Liver (tissue), 8 donors: ENCODE measurements at regions not wholly inside any gene's neighbourhood (a gene's known extent, or its start where the extent isn't known, plus 50 kb on each side); places are given as distances from the start of the nearest gene placed in this dataset.

Experiments used
- DNase-seq: peaks from one replicate; pipeline ENCODE4 v3.0.0-alpha.2; 2017; ENCODE audit warnings: low spot score
- H3K27ac ChIP-seq, 2 donors: one replicate each; pipeline ENCODE4 v1.7.0; 2013; ENCODE audit warnings: inconsistent platforms in 2 of 2, low read length in 2 of 2, control low read depth in 1 of 2, low read depth in 1 of 2, mild to moderate bottlenecking in 1 of 2
- H3K27me3 ChIP-seq, 4 donors: one replicate each; pipeline versions ENCODE4 v1.6.1 to v1.7.0; 2013; ENCODE audit warnings: low read length in 3 of 4, inconsistent platforms in 1 of 4, mild to moderate bottlenecking in 1 of 4, moderate library complexity in 1 of 4; ENCODE audit not compliant: control insufficient read depth in 4 of 4, insufficient read depth in 4 of 4
- H3K36me3 ChIP-seq, 4 donors: one replicate each; pipeline versions ENCODE4 v1.6.1 to v1.7.0; 2013; ENCODE audit warnings: low read length in 3 of 4, mild to moderate bottlenecking in 3 of 4, low read depth in 1 of 4, moderate library complexity in 1 of 4; ENCODE audit not compliant: control insufficient read depth in 4 of 4, insufficient read depth in 3 of 4
- H3K4me1 ChIP-seq, 4 donors: one replicate each; pipeline versions ENCODE4 v1.6.1 to v1.7.0; 2013; ENCODE audit warnings: low read length in 3 of 4, mild to moderate bottlenecking in 3 of 4, moderate library complexity in 1 of 4; ENCODE audit not compliant: control insufficient read depth in 4 of 4, insufficient read depth in 4 of 4
- H3K4me3 ChIP-seq, 3 donors: one replicate each; pipeline versions ENCODE4 v1.6.1 to v1.7.0; 2013; ENCODE audit warnings: low read length in 3 of 3, control low read depth in 1 of 3, low read depth in 1 of 3, mild to moderate bottlenecking in 1 of 3
- H3K9ac ChIP-seq, 2 donors: one replicate each; pipeline ENCODE4 v1.7.0; 2013; ENCODE audit warnings: low read length in 2 of 2, mild to moderate bottlenecking in 2 of 2, moderate library complexity in 2 of 2, control low read depth in 1 of 2, low read depth in 1 of 2
- H3K9me3 ChIP-seq, 4 donors: one replicate each; pipeline versions ENCODE4 v1.6.1 to v1.7.0; 2013; ENCODE audit warnings: low read length in 3 of 4; ENCODE audit not compliant: control insufficient read depth in 4 of 4
- ATF3 ChIP-seq: IDR thresholded peaks from 2 replicates; pipeline ENCODE4 v1.6.1; 2016; ENCODE audit warnings: antibody characterized with exemption
- EGR1 ChIP-seq, 2 donors: IDR thresholded peaks; 2 replicates each; pipeline ENCODE4 v1.6.1; 2016 to 2018; ENCODE audit warnings: antibody characterized with exemption in 2 of 2, low read depth in 2 of 2
- FOXA1 ChIP-seq: IDR thresholded peaks from 2 replicates; pipeline ENCODE4 v1.6.1; 2016; ENCODE audit warnings: antibody characterized with exemption
- GABPA ChIP-seq, 2 donors: IDR thresholded peaks in 1 of 2; conservative IDR thresholded peaks in 1 of 2; 2 replicates each; pipeline ENCODE4 v1.6.1; 2016; ENCODE audit warnings: antibody characterized with exemption in 2 of 2, mild to moderate bottlenecking in 1 of 2, moderate library complexity in 1 of 2
- HNF4A ChIP-seq, 2 donors: conservative IDR thresholded peaks; 2 replicates each; pipeline ENCODE4 v1.6.1; 2016; ENCODE audit warnings: antibody characterized with exemption in 2 of 2, mild to moderate bottlenecking in 2 of 2
- HNF4G ChIP-seq: IDR thresholded peaks from 2 replicates; pipeline ENCODE4 v1.6.1; 2016; ENCODE audit warnings: antibody characterized with exemption
- JUND ChIP-seq, 2 donors: IDR thresholded peaks; 2 replicates each; pipeline ENCODE4 v1.6.1; 2016; ENCODE audit warnings: antibody characterized with exemption in 2 of 2
- NR2F2 ChIP-seq: IDR thresholded peaks from 2 replicates; pipeline ENCODE4 v1.6.1; 2016; ENCODE audit warnings: antibody characterized with exemption
- RAD21 ChIP-seq, 2 donors: IDR thresholded peaks; 2 replicates each; pipeline ENCODE4 v1.6.1; 2016; ENCODE audit warnings: antibody characterized with exemption in 2 of 2, mild to moderate bottlenecking in 2 of 2
- REST ChIP-seq: IDR thresholded peaks from 2 replicates; pipeline ENCODE4 v1.6.1; 2016; ENCODE audit warnings: antibody characterized with exemption, mild to moderate bottlenecking
- RXRA ChIP-seq, 2 donors: IDR thresholded peaks; 2 replicates each; pipeline ENCODE4 v1.6.1; 2017 to 2018; ENCODE audit warnings: antibody characterized with exemption in 2 of 2, mild to moderate bottlenecking in 1 of 2
- SP1 ChIP-seq: IDR thresholded peaks from 2 replicates; pipeline ENCODE4 v1.6.1; 2018; ENCODE audit warnings: antibody characterized with exemption, mild to moderate bottlenecking
- TAF1 ChIP-seq: conservative IDR thresholded peaks from 2 replicates; pipeline ENCODE4 v1.6.1; 2016; ENCODE audit warnings: antibody characterized with exemption, mild to moderate bottlenecking
- YY1 ChIP-seq: IDR thresholded peaks from 2 replicates; pipeline ENCODE4 v1.6.1; 2016; ENCODE audit warnings: antibody characterized with exemption, mild to moderate bottlenecking
- ZBTB33 ChIP-seq: IDR thresholded peaks from 2 replicates; pipeline ENCODE4 v1.6.1; 2016; ENCODE audit warnings: antibody characterized with exemption
- WGBS: extraction: QIAGEN DNeasy Blood & Tissue Kit; methylation state at CpG from one replicate; pipeline ENCODE4 v1.1.7; 2013; 5-methylcytosine and 5-hydroxymethylcytosine counted together
- TF ChIP-seq, protein P1 (sequence below): IDR thresholded peaks from 2 replicates; pipeline ENCODE4 v1.6.1; 2016; ENCODE audit warnings: antibody characterized with exemption
- TF ChIP-seq, protein P2 (sequence below): fragments of 150-350 bp; IDR thresholded peaks from 2 replicates; pipeline ENCODE4 v1.5.1; 2017; ENCODE audit warnings: improper control_type of control experiment, low read depth, low read length; ENCODE audit not compliant: missing input control
- donor health status: healthy.
- donor health status: healthy.
- donor health status: healthy.
- donor health status: healthy.
- donor health status: healthy.

DNA sequence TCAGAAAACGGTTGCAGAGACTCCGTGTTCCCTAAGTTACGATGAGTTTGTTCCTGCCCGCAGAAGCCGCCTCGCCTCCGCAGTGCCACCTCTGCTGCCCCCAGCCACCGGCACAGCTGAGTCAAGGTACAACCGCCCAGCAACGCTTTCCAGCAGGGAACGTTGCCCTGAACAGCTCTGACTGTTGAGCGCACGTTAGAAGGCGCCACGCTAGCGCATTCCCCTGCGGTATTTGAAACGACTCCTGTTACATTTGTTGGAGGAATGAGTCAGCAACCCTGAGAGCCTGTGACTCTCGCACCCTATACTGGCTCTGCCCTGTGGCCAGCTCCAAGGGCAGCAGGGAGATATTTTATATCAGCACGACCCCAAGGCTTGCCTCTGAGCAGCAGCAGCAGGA lies 302.8 kb downstream of the TEX29 start:
- 96% methylated on average over 20 of the region's 20 CpGs for WGBS
- Histone ChIP-seq H3K4me1 (peaks cover 2 to 20% (median 18%) of the 10 kb centered on the region in 4 donors), H3K9ac (no peak overlapping the region), H3K27ac (no peak overlapping the region), H3K4me3 (no peak overlapping the region), H3K36me3 (no peaks in the 10 kb centered on the region), H3K9me3 (no peaks in the 10 kb centered on the region), H3K27me3 (no peaks in the 10 kb centered on the region)
- TF ChIP-seq, protein P1, sequence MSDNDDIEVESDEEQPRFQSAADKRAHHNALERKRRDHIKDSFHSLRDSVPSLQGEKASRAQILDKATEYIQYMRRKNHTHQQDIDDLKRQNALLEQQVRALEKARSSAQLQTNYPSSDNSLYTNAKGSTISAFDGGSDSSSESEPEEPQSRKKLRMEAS = no peak
- TF ChIP-seq HNF4G (no peak), FOXA1 (no peak), TAF1 (no peak)
- DNase-seq = no peak

DNA sequence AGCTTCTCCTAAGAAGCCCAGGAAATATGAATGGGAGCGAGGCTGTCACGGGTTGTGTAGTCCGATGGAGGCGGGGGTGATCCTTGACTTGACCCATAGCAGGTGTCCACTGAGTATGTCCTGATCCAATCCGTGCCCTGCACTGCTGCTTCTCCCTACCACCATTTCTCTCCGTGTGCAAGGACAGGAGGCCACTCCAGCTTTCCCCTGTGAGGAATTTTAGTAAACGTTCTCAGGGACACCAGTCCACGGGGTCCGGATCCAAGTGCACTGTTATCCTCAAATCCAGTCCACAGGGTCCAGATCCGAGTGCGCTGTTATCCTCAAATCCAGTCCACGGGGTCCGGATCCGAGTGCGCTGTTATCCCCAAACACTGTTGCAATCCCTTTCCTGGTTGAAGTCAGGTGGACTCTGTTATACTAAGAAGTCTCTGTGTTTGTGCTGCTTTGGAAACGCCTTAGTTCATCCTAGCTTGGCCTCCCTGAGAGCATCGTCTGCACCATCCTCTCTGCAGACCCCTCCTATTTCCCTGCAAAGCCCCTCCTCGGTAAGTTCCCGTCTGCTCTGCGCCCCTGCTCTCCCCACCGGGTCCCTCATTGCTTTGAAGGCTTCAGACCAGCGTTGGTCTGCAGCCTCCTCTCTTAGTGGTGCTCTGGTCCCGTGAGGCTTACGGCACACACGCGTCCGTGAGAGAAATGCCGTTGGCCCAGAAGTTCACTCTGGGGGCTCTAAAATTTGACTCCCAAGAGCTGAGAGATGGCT lies 303.5 kb downstream of the TEX29 start:
- no peak for TF ChIP-seq SP1
- no peak for TF ChIP-seq EGR1 (IDR thresholded peaks at IDR 0.05; ENCODE audit: low read depth in 2 of 2)
- TF ChIP-seq TAF1 = no peak
- TF ChIP-seq ATF3 = no peak
- TF ChIP-seq, protein P2, sequence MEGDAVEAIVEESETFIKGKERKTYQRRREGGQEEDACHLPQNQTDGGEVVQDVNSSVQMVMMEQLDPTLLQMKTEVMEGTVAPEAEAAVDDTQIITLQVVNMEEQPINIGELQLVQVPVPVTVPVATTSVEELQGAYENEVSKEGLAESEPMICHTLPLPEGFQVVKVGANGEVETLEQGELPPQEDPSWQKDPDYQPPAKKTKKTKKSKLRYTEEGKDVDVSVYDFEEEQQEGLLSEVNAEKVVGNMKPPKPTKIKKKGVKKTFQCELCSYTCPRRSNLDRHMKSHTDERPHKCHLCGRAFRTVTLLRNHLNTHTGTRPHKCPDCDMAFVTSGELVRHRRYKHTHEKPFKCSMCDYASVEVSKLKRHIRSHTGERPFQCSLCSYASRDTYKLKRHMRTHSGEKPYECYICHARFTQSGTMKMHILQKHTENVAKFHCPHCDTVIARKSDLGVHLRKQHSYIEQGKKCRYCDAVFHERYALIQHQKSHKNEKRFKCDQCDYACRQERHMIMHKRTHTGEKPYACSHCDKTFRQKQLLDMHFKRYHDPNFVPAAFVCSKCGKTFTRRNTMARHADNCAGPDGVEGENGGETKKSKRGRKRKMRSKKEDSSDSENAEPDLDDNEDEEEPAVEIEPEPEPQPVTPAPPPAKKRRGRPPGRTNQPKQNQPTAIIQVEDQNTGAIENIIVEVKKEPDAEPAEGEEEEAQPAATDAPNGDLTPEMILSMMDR = no peak
- no peak for TF ChIP-seq YY1
- no peak for TF ChIP-seq RXRA (IDR thresholded peaks at IDR 0.05)
- no peak for TF ChIP-seq RAD21 (IDR thresholded peaks at IDR 0.05)
- TF ChIP-seq HNF4G = no peak
- no peak for TF ChIP-seq JUND (IDR thresholded peaks at IDR 0.05)
- no peak for TF ChIP-seq HNF4A (conservative IDR thresholded peaks at IDR 0.05)
- no peak for TF ChIP-seq GABPA (IDR thresholded peaks at IDR 0.05 in 1 of 2, conservative IDR thresholded peaks at IDR 0.05 in 1 of 2)
- no peak for TF ChIP-seq FOXA1
- no peak for DNase-seq
- H3K9me3 ChIP-seq = no peaks in the 10 kb centered on the region
- H3K4me1 ChIP-seq = peaks cover 2 to 20% (median 18%) of the 10 kb centered on the region in 4 donors
- H3K4me3 ChIP-seq = no peak overlapping the region
- 91% methylated on average over 28 of the region's 28 CpGs for WGBS
- no peaks in the 10 kb centered on the region for H3K27me3 ChIP-seq
- H3K36me3 ChIP-seq = no peaks in the 10 kb centered on the region
- H3K9ac ChIP-seq = no peak overlapping the region
- no peak overlapping the region for H3K27ac ChIP-seq

- Histone ChIP-seq H3K27me3 (no peaks in the 10 kb centered on the region), H3K36me3 (no peaks in the 10 kb centered on the region), H3K9me3 (no peaks in the 10 kb centered on the region), H3K27ac (no peak overlapping the region), H3K4me1 (peaks cover 2 to 20% (median 18%) of the 10 kb centered on the region in 4 donors), H3K4me3 (no peak overlapping the region), H3K9ac (no peak overlapping the region)
- DNase-seq = peak; percentile 16
- 91% methylated on average over 13 of the region's 13 CpGs for WGBS
- TF ChIP-seq REST = no peak
- no peak for TF ChIP-seq RXRA (IDR thresholded peaks at IDR 0.05)
- no peak for TF ChIP-seq YY1
- TF ChIP-seq, protein P1 = no peak
- TF ChIP-seq ATF3 = no peak
- no peak for TF ChIP-seq NR2F2
- no peak for TF ChIP-seq EGR1 (IDR thresholded peaks at IDR 0.05; ENCODE audit: low read depth in 2 of 2)
- no peak for TF ChIP-seq ZBTB33
- TF ChIP-seq SP1 = no peak
- no peak for TF ChIP-seq FOXA1
- no peak for TF ChIP-seq JUND (IDR thresholded peaks at IDR 0.05)
- no peak for TF ChIP-seq TAF1
Observed at GRCh38 chr13:111625526-111626315, 305.3 kb downstream of the TEX29 start.
